ENCODE measurements at regions not wholly inside any gene's neighbourhood (a gene's known extent, or its start where the extent isn't known, plus 50 kb on each side); places are given as distances from the start of the nearest gene placed in this dataset.

GRCh38 chr5:12230659-12231058 lies 326.4 kb upstream of the CTNND2 start:
- DNase-seq: no peak
- no peak overlapping the region for H3K4me3 Mint-ChIP-seq
- no peaks in the 10 kb centered on the region for H3K4me1 Mint-ChIP-seq
- H3K27ac Mint-ChIP-seq: no peak overlapping the region
- no peak for ATAC-seq
- H3K27me3 Mint-ChIP-seq: no peaks in the 10 kb centered on the region
- peaks cover 0 to 21% of the 10 kb centered on the region in 2 donors for H3K9me3 Mint-ChIP-seq

- H3K9me3 Mint-ChIP-seq: peaks cover 14 to 30% of the 10 kb centered on the region in 2 donors
These were observed 312.8 kb upstream of the CTNND2 start for GRCh38 chr5:12217039-12217438.

GRCh38 chr5:12214267-12215015 lies 310.2 kb upstream of the CTNND2 start:
- Mint-ChIP-seq H3K4me3 (no peak overlapping the region), H3K9me3 (peaks cover 22 to 37% of the 10 kb centered on the region in 2 donors), H3K4me1 (no peaks in the 10 kb centered on the region), H3K27me3 (no peaks in the 10 kb centered on the region), H3K27ac (no peak overlapping the region)
- ATAC-seq: no peak
- no peak for DNase-seq

More at GRCh38 chr5:12217039-12217438, 312.8 kb upstream of the CTNND2 start:
- ATAC-seq: no peak
- Mint-ChIP-seq H3K4me3 (no peak overlapping the region), H3K27ac (no peak overlapping the region), H3K27me3 (no peaks in the 10 kb centered on the region), H3K4me1 (no peaks in the 10 kb centered on the region)
- DNase-seq: no peak

- DNase-seq: no peak
- no peak overlapping the region for H3K4me3 Mint-ChIP-seq
- ATAC-seq: no peak
- H3K27me3 Mint-ChIP-seq: no peaks in the 10 kb centered on the region
- no peak overlapping the region for H3K27ac Mint-ChIP-seq
- peaks cover 29 to 35% of the 10 kb centered on the region in 2 donors for H3K9me3 Mint-ChIP-seq
- no peaks in the 10 kb centered on the region for H3K4me1 Mint-ChIP-seq
These were observed 304.3 kb upstream of the CTNND2 start for GRCh38 chr5:12208366-12209100.

- Mint-ChIP-seq H3K27me3 (no peaks in the 10 kb centered on the region), H3K4me3 (no peak overlapping the region), H3K27ac (no peak overlapping the region), H3K9me3 (peaks cover 17 to 41% of the 10 kb centered on the region in 2 donors), H3K4me1 (no peaks in the 10 kb centered on the region)
- ATAC-seq (no peak), DNase-seq (no peak)
These were observed 300.5 kb upstream of the CTNND2 start for GRCh38 chr5:12204761-12205160.

- H3K9me3 Mint-ChIP-seq: peaks cover 18 to 19% of the 10 kb centered on the region in 2 donors
- no peak overlapping the region for H3K27ac Mint-ChIP-seq
- no peaks in the 10 kb centered on the region for H3K27me3 Mint-ChIP-seq
- no peak overlapping the region for H3K4me3 Mint-ChIP-seq
- ATAC-seq: no peak
- DNase-seq: no peak
- no peaks in the 10 kb centered on the region for H3K4me1 Mint-ChIP-seq
These were observed 289.3 kb upstream of the CTNND2 start for GRCh38 chr5:12193536-12193935.

GRCh38 chr5:12183003-12183402 lies 278.8 kb upstream of the CTNND2 start:
- DNase-seq (no peak), ATAC-seq (no peak)
- Mint-ChIP-seq H3K4me3 (no peak overlapping the region), H3K27me3 (no peaks in the 10 kb centered on the region), H3K27ac (no peak overlapping the region), H3K9me3 (peaks cover 5 to 6% of the 10 kb centered on the region in 2 donors), H3K4me1 (no peaks in the 10 kb centered on the region)

GRCh38 chr5:12177851-12178250 lies 273.6 kb upstream of the CTNND2 start:
- H3K27me3 Mint-ChIP-seq: no peaks in the 10 kb centered on the region
- ATAC-seq: no peak
- no peak overlapping the region for H3K27ac Mint-ChIP-seq
- no peaks in the 10 kb centered on the region for H3K4me1 Mint-ChIP-seq
- no peak overlapping the region for H3K4me3 Mint-ChIP-seq
- peaks cover 0 to 7% of the 10 kb centered on the region in 2 donors for H3K9me3 Mint-ChIP-seq
- DNase-seq: no peak

GRCh38 chr5:12177225-12177624 lies 273.0 kb upstream of the CTNND2 start:
- no peak for ATAC-seq

GRCh38 chr5:12175914-12176585 lies 271.8 kb upstream of the CTNND2 start:
- Mint-ChIP-seq H3K27me3 (no peaks in the 10 kb centered on the region), H3K9me3 (peaks cover 0 to 7% of the 10 kb centered on the region in 2 donors), H3K4me3 (no peak overlapping the region), H3K4me1 (no peaks in the 10 kb centered on the region), H3K27ac (no peak overlapping the region)
- ATAC-seq (no peak), DNase-seq (no peak)

More at GRCh38 chr5:12177225-12177624, 273.0 kb upstream of the CTNND2 start:
- no peaks in the 10 kb centered on the region for H3K4me1 Mint-ChIP-seq
- H3K4me3 Mint-ChIP-seq: no peak overlapping the region
- peaks cover 0 to 7% of the 10 kb centered on the region in 2 donors for H3K9me3 Mint-ChIP-seq
- no peaks in the 10 kb centered on the region for H3K27me3 Mint-ChIP-seq
- H3K27ac Mint-ChIP-seq: no peak overlapping the region
- DNase-seq: no peak

- DNase-seq (no peak), ATAC-seq (no peak)
- no peaks in the 10 kb centered on the region for H3K27me3 Mint-ChIP-seq
- H3K27ac Mint-ChIP-seq: no peak overlapping the region
- no peaks in the 10 kb centered on the region for H3K4me1 Mint-ChIP-seq
- H3K9me3 Mint-ChIP-seq: peaks cover 0 to 7% of the 10 kb centered on the region in 2 donors
- H3K4me3 Mint-ChIP-seq: no peak overlapping the region
These were observed 270.5 kb upstream of the CTNND2 start for GRCh38 chr5:12174734-12175133.

- Mint-ChIP-seq H3K4me1 (no peaks in the 10 kb centered on the region), H3K27me3 (no peaks in the 10 kb centered on the region), H3K27ac (no peak overlapping the region), H3K4me3 (no peak overlapping the region), H3K9me3 (peaks cover 5 to 16% of the 10 kb centered on the region in 2 donors)
- DNase-seq (no peak), ATAC-seq (no peak)
These were observed 265.3 kb upstream of the CTNND2 start for GRCh38 chr5:12169536-12169935.

GRCh38 chr5:12162863-12163262 lies 258.6 kb upstream of the CTNND2 start:
- Mint-ChIP-seq H3K27ac (no peak overlapping the region), H3K4me3 (no peak overlapping the region), H3K9me3 (peaks cover 18 to 20% of the 10 kb centered on the region in 2 donors), H3K4me1 (no peaks in the 10 kb centered on the region), H3K27me3 (no peaks in the 10 kb centered on the region)
- DNase-seq: no peak
- ATAC-seq: no peak

GRCh38 chr5:12147513-12147912 lies 243.3 kb upstream of the CTNND2 start:
- no peak overlapping the region for H3K4me3 Mint-ChIP-seq
- no peak for ATAC-seq
- H3K27me3 Mint-ChIP-seq: no peaks in the 10 kb centered on the region
- DNase-seq: no peak
- no peaks in the 10 kb centered on the region for H3K4me1 Mint-ChIP-seq
- peaks cover 7 to 17% of the 10 kb centered on the region in 2 donors for H3K9me3 Mint-ChIP-seq
- H3K27ac Mint-ChIP-seq: no peak overlapping the region

GRCh38 chr5:12141496-12141895 lies 237.2 kb upstream of the CTNND2 start:
- no peak for ATAC-seq
- no peak overlapping the region for H3K4me3 Mint-ChIP-seq
- no peak overlapping the region for H3K27ac Mint-ChIP-seq
- DNase-seq: no peak
- H3K9me3 Mint-ChIP-seq: peaks cover 13 to 15% of the 10 kb centered on the region in 2 donors
- no peaks in the 10 kb centered on the region for H3K27me3 Mint-ChIP-seq
- no peaks in the 10 kb centered on the region for H3K4me1 Mint-ChIP-seq

GRCh38 chr5:12133520-12133919 lies 229.3 kb upstream of the CTNND2 start:
- DNase-seq: no peak
- H3K9me3 Mint-ChIP-seq: peaks cover 23 to 35% of the 10 kb centered on the region in 2 donors
- no peak overlapping the region for H3K4me3 Mint-ChIP-seq
- H3K4me1 Mint-ChIP-seq: no peaks in the 10 kb centered on the region
- H3K27ac Mint-ChIP-seq: no peak overlapping the region
- no peak for ATAC-seq
- no peaks in the 10 kb centered on the region for H3K27me3 Mint-ChIP-seq

Data from stimulated activated naive CD8-positive, alpha-beta T cell treated with anti-CD3 and anti-CD28 coated beads, Interleukin-15, amount 100 ng/mL, for 72 hours (primary cell).